BJ (cell line): ENCODE measurements at regions not wholly inside any gene's neighbourhood (a gene's known extent, or its start where the extent isn't known, plus 50 kb on each side); places are given as distances from the start of the nearest gene placed in this dataset.

Experiments used
- CTCF ChIA-PET: fragments of 350-600 bp; formaldehyde crosslinking; extraction: SDS; loops from one replicate; lab custom pipeline; 2021; ENCODE audit warnings: antibody characterized with exemption, inconsistent platforms; lab: Yijun Ruan, JAX
- POLR2A ChIA-PET: fragments of 300-600 bp; sonication (Branson Sonifier 250); formaldehyde crosslinking; extraction: SDS; loops from one replicate; lab custom pipeline; 2021; ENCODE audit warnings: antibody characterized with exemption; lab: Charles Lee
- DNase-seq: peaks from one replicate; pipeline ENCODE4 v3.0.0-alpha.2; 2011; ENCODE audit warnings: low read depth
- H3K27me3 ChIP-seq: 2 replicates; pipeline ENCODE4 v1.6.0; 2011; ENCODE audit warnings: low read length; ENCODE audit not compliant: control insufficient read depth, insufficient read depth
- H3K36me3 ChIP-seq: 2 replicates; pipeline ENCODE4 v1.5.1; 2011; ENCODE audit warnings: low read length; ENCODE audit not compliant: control insufficient read depth, insufficient read depth
- H3K4me3 ChIP-seq: 2 replicates; pipeline ENCODE4 v1.5.1; 2011; ENCODE audit warnings: low read depth, mild to moderate bottlenecking, control low read depth, low read length
- TF ChIP-seq, protein P1 (sequence below): IDR thresholded peaks from 2 replicates; pipeline ENCODE4 v1.5.1; 2011; ENCODE audit warnings: low read depth, mild to moderate bottlenecking, control low read depth, inconsistent platforms, low read length, moderate library complexity; ENCODE audit not compliant: insufficient read depth

DNA sequence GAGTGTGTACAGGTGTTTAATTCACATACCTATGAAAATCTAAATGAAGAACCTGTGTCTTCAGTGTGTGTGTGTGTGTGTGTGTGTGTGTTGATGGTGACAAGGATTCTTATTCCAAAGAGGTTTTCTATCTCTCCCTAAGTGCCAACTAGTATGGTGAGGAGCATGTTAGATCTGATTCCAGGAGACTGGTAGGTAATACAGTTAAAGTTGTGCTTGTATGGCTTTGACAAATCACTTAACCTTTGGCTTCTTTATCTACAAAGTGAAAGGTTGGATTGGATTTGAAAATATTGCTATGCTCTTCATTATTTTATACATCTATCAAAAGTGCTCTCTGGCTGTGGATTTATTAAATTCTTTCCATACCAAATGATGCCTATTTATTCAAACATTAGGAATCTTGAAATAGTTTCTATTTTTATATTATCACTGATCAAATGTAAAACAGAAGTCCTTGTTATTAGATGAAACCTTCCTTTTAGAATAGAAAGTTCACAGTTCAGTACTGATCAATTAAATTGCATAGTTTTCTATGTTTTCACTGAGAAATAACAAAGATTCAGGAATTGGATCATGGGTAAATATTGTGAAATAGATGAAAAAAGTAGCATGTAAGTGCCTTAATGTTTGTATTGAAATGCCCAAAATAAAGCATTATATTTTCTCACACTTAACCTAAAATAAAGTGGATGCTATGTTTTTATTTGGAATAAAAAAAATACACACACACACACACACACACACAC lies 84.4 kb upstream of the MLIP start:
- ChIA-PET POLR2A (no interaction called here), CTCF (no interaction called here)
- no peaks in the 10 kb centered on the region for H3K27me3 ChIP-seq
- no peak for DNase-seq
- no peaks in the 10 kb centered on the region for H3K36me3 ChIP-seq
- TF ChIP-seq, protein P1, sequence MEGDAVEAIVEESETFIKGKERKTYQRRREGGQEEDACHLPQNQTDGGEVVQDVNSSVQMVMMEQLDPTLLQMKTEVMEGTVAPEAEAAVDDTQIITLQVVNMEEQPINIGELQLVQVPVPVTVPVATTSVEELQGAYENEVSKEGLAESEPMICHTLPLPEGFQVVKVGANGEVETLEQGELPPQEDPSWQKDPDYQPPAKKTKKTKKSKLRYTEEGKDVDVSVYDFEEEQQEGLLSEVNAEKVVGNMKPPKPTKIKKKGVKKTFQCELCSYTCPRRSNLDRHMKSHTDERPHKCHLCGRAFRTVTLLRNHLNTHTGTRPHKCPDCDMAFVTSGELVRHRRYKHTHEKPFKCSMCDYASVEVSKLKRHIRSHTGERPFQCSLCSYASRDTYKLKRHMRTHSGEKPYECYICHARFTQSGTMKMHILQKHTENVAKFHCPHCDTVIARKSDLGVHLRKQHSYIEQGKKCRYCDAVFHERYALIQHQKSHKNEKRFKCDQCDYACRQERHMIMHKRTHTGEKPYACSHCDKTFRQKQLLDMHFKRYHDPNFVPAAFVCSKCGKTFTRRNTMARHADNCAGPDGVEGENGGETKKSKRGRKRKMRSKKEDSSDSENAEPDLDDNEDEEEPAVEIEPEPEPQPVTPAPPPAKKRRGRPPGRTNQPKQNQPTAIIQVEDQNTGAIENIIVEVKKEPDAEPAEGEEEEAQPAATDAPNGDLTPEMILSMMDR, result no peak
- no peak overlapping the region for H3K4me3 ChIP-seq

DNA sequence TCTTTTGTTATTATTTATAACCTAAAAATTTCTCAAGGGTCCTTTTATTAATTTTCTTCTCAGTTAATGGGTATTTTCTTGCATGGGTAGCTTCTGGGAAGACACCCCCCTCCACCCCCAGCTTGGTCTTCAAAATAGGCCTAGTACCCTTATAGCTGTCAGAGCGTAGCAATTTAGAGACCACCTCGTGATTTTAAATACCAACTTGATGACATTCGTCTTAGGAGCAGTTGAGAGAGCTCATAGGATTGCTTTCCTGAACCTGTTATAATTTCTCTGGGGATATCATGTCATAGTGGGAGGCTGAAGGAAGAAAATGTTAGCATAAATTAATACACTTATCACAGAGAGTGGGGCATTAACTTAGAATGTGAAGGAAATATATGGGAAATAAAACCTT lies 83.1 kb upstream of the MLIP start:
- no peaks in the 10 kb centered on the region for H3K27me3 ChIP-seq
- TF ChIP-seq, protein P1, result no peak
- CTCF ChIA-PET, result interaction anchor here (1.3 kb wide), 1 partner anchor 41 kb away, joined by 4 read pairs; no protein-coding TSS in a partner anchor
- no peak for DNase-seq
- POLR2A ChIA-PET, result no interaction called here
- no peak overlapping the region for H3K4me3 ChIP-seq
- H3K36me3 ChIP-seq, result no peaks in the 10 kb centered on the region

DNA sequence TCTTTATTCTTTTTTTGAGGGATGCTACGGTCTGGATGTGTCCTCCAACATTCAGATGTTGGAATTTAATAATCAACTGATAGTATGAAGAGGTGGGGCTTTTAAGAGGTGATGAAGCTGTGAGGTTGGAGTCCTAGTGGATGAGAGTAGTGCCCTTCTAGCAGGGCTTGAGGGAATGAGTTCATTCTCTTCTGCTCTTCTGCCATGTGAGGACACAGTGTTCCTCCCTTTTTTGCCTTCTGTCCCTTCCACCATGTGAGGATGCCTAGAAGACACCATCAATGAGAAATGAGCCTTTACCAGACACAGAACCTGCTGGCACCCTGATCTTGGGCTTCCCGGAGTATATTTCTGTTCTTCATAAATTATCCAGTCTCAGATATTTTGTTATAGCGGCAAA lies 82.1 kb upstream of the MLIP start:
- Histone ChIP-seq H3K4me3 (no peak overlapping the region), H3K36me3 (no peaks in the 10 kb centered on the region), H3K27me3 (no peaks in the 10 kb centered on the region)
- ChIA-PET CTCF (no interaction called here), POLR2A (no interaction called here)
- TF ChIP-seq, protein P1, result no peak
- no peak for DNase-seq

DNA sequence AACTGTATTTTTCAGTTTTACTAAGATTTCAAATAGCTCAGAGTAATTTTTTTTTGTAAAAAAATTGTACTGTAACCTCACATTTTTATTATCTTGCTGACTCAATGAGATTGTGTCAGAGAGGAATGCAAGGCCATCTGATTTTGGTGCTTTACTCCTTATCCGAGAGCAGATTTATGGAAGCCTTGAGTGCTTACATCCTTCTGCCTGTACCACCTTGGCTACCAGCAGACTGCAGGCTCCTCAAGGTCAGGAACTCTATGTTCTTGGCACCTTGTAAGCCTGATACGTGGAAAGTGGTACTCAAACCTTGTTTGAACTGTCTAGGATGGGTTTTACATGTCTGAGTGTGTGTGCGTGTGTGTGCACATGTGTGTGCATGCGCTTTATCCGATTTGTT lies 80.1 kb upstream of the MLIP start:
- TF ChIP-seq, protein P1, result no peak
- POLR2A ChIA-PET, result no interaction called here
- no peaks in the 10 kb centered on the region for H3K27me3 ChIP-seq
- no peaks in the 10 kb centered on the region for H3K36me3 ChIP-seq
- no peak overlapping the region for H3K4me3 ChIP-seq
- CTCF ChIA-PET, result interaction anchor here (1.0 kb wide), 1 partner anchor 45 kb away, joined by 3 read pairs; no protein-coding TSS in a partner anchor
- DNase-seq, result no peak

DNA sequence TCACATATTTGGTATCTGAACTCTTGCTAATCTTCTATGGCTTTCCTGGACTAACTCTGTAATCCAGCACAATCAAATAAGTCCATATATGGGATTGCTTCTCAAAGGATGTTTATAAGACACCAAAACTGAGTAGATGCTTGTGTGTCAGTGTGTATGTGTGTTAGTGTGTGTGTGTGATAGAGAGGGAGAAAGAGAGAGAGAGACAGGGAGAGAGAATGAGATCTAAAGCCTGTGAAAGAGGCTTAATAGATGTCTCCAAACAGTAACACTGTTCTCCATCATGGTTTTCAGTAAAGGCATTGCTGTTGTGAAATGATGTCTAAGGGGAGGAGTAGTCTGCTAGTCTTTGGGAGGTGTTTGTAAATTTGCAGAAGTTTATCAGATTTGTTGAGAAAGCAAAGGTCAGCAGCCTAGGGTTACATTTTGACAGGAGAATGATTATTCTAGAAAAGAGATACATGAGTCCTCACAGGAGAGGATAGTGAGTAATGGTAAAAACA lies 73.9 kb upstream of the MLIP start:
- H3K4me3 ChIP-seq, result no peak overlapping the region
- POLR2A ChIA-PET, result no interaction called here
- TF ChIP-seq, protein P1, result no peak
- CTCF ChIA-PET, result no interaction called here
- H3K36me3 ChIP-seq, result no peaks in the 10 kb centered on the region
- H3K27me3 ChIP-seq, result no peaks in the 10 kb centered on the region
- DNase-seq, result no peak
